ENCODE measurements at regions not wholly inside any gene's neighbourhood (a gene's known extent, or its start where the extent isn't known, plus 50 kb on each side); places are given as distances from the start of the nearest gene placed in this dataset.

GRCh38 chr18:40606996-40607395 lies 1348.0 kb upstream of the PIK3C3 start:
- Mint-ChIP-seq H3K27me3 (ENCODE audit: low read depth, unreplicated experiment) (no peaks in the 10 kb centered on the region), H3K4me1 (ENCODE audit: low read depth, unreplicated experiment) (no peaks in the 10 kb centered on the region), H3K36me3 (ENCODE audit: low read depth, unreplicated experiment) (no peaks in the 10 kb centered on the region), H3K9me3 (ENCODE audit: unreplicated experiment) (no peaks in the 10 kb centered on the region), H3K27ac (ENCODE audit: unreplicated experiment) (no peak overlapping the region), H3K4me3 (ENCODE audit: unreplicated experiment) (no peak overlapping the region)
- no peaks in the 10 kb centered on the region for H3K4me1 ChIP-seq (ENCODE audit: insufficient read depth, low read length)
- TF ChIP-seq, protein P1, sequence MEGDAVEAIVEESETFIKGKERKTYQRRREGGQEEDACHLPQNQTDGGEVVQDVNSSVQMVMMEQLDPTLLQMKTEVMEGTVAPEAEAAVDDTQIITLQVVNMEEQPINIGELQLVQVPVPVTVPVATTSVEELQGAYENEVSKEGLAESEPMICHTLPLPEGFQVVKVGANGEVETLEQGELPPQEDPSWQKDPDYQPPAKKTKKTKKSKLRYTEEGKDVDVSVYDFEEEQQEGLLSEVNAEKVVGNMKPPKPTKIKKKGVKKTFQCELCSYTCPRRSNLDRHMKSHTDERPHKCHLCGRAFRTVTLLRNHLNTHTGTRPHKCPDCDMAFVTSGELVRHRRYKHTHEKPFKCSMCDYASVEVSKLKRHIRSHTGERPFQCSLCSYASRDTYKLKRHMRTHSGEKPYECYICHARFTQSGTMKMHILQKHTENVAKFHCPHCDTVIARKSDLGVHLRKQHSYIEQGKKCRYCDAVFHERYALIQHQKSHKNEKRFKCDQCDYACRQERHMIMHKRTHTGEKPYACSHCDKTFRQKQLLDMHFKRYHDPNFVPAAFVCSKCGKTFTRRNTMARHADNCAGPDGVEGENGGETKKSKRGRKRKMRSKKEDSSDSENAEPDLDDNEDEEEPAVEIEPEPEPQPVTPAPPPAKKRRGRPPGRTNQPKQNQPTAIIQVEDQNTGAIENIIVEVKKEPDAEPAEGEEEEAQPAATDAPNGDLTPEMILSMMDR (IDR thresholded peaks at IDR 0.05; ENCODE audit: insufficient read depth, low read depth, low read length), result no peak
- TF ChIP-seq EZH2 (IDR thresholded peaks at IDR 0.05; ENCODE audit: insufficient read depth, low read length), result no peak
- H3K27me3 ChIP-seq (ENCODE audit: insufficient read depth, low read length), result no peaks in the 10 kb centered on the region
- DNase-seq (ENCODE audit: low read depth) (no peak), FAIRE-seq (no peak)
- H4K20me1 ChIP-seq (ENCODE audit: insufficient read depth, low read length), result no peaks in the 10 kb centered on the region
- H3K9me3 ChIP-seq (ENCODE audit: insufficient read depth, low read depth, low read length), result no peaks in the 10 kb centered on the region
- no peak overlapping the region for H3K4me3 ChIP-seq (ENCODE audit: insufficient read depth, low read depth, low read length)
- no peaks in the 10 kb centered on the region for H3K79me2 ChIP-seq (ENCODE audit: insufficient read depth, low read length)
- no peak overlapping the region for H3K9ac ChIP-seq (ENCODE audit: low read length)
- no peaks in the 10 kb centered on the region for H3K36me3 ChIP-seq (ENCODE audit: insufficient read depth, low read length)
- no peak overlapping the region for H3K27ac ChIP-seq (ENCODE audit: low read depth, low read length)
- H3K4me2 ChIP-seq (ENCODE audit: low read length), result no peak overlapping the region
- no peak overlapping the region for H2AFZ ChIP-seq (ENCODE audit: low read depth, low read length)

GRCh38 chr18:40583671-40584070 lies 1371.4 kb upstream of the PIK3C3 start:
- Histone ChIP-seq H3K36me3 (ENCODE audit: insufficient read depth, low read length) (no peaks in the 10 kb centered on the region), H3K9ac (ENCODE audit: low read length) (no peak overlapping the region), H4K20me1 (ENCODE audit: insufficient read depth, low read length) (no peaks in the 10 kb centered on the region), H3K27ac (ENCODE audit: low read depth, low read length) (no peak overlapping the region), H3K9me3 (ENCODE audit: insufficient read depth, low read depth, low read length) (no peaks in the 10 kb centered on the region), H3K79me2 (ENCODE audit: insufficient read depth, low read length) (no peaks in the 10 kb centered on the region), H3K4me2 (ENCODE audit: low read length) (no peak overlapping the region), H2AFZ (ENCODE audit: low read depth, low read length) (no peak overlapping the region), H3K4me1 (ENCODE audit: insufficient read depth, low read length) (no peaks in the 10 kb centered on the region), H3K4me3 (ENCODE audit: insufficient read depth, low read depth, low read length) (no peak overlapping the region), H3K27me3 (ENCODE audit: insufficient read depth, low read length) (no peaks in the 10 kb centered on the region)
- TF ChIP-seq EZH2 (IDR thresholded peaks at IDR 0.05; ENCODE audit: insufficient read depth, low read length), result no peak
- TF ChIP-seq, protein P1 (IDR thresholded peaks at IDR 0.05; ENCODE audit: insufficient read depth, low read depth, low read length), result no peak
- no peaks in the 10 kb centered on the region for H3K4me1 Mint-ChIP-seq (ENCODE audit: low read depth, unreplicated experiment)
- no peaks in the 10 kb centered on the region for H3K27me3 Mint-ChIP-seq (ENCODE audit: low read depth, unreplicated experiment)
- no peaks in the 10 kb centered on the region for H3K36me3 Mint-ChIP-seq (ENCODE audit: low read depth, unreplicated experiment)
- H3K4me3 Mint-ChIP-seq (ENCODE audit: unreplicated experiment), result no peak overlapping the region
- H3K27ac Mint-ChIP-seq (ENCODE audit: unreplicated experiment), result no peak overlapping the region
- H3K9me3 Mint-ChIP-seq (ENCODE audit: unreplicated experiment), result no peaks in the 10 kb centered on the region
- DNase-seq (ENCODE audit: low read depth) (no peak), FAIRE-seq (no peak)

GRCh38 chr18:40582105-40582504 lies 1372.9 kb upstream of the PIK3C3 start:
- H3K79me2 ChIP-seq (ENCODE audit: insufficient read depth, low read length), result no peaks in the 10 kb centered on the region
- FAIRE-seq, result no peak
- H3K4me3 ChIP-seq (ENCODE audit: insufficient read depth, low read depth, low read length), result no peak overlapping the region
- H3K36me3 ChIP-seq (ENCODE audit: insufficient read depth, low read length), result no peaks in the 10 kb centered on the region
- H4K20me1 ChIP-seq (ENCODE audit: insufficient read depth, low read length), result no peaks in the 10 kb centered on the region
- Mint-ChIP-seq H3K4me1 (ENCODE audit: low read depth, unreplicated experiment) (no peaks in the 10 kb centered on the region), H3K36me3 (ENCODE audit: low read depth, unreplicated experiment) (no peaks in the 10 kb centered on the region), H3K9me3 (ENCODE audit: unreplicated experiment) (no peaks in the 10 kb centered on the region), H3K27me3 (ENCODE audit: low read depth, unreplicated experiment) (no peaks in the 10 kb centered on the region), H3K27ac (ENCODE audit: unreplicated experiment) (no peak overlapping the region), H3K4me3 (ENCODE audit: unreplicated experiment) (no peak overlapping the region)
- H3K9me3 ChIP-seq (ENCODE audit: insufficient read depth, low read depth, low read length), result no peaks in the 10 kb centered on the region
- H3K4me1 ChIP-seq (ENCODE audit: insufficient read depth, low read length), result peaks cover 2% of the 10 kb centered on the region
- TF ChIP-seq, protein P1 (IDR thresholded peaks at IDR 0.05; ENCODE audit: insufficient read depth, low read depth, low read length), result no peak
- TF ChIP-seq EZH2 (IDR thresholded peaks at IDR 0.05; ENCODE audit: insufficient read depth, low read length), result no peak
- H3K27me3 ChIP-seq (ENCODE audit: insufficient read depth, low read length), result no peaks in the 10 kb centered on the region
- H3K4me2 ChIP-seq (ENCODE audit: low read length), result no peak overlapping the region
- no peak overlapping the region for H2AFZ ChIP-seq (ENCODE audit: low read depth, low read length)
- no peak overlapping the region for H3K9ac ChIP-seq (ENCODE audit: low read length)
- no peak for DNase-seq (ENCODE audit: low read depth)
- no peak overlapping the region for H3K27ac ChIP-seq (ENCODE audit: low read depth, low read length)
